ENCODE measurements at regions not wholly inside any gene's neighbourhood (a gene's known extent, or its start where the extent isn't known, plus 50 kb on each side); places are given as distances from the start of the nearest gene placed in this dataset.

DNA sequence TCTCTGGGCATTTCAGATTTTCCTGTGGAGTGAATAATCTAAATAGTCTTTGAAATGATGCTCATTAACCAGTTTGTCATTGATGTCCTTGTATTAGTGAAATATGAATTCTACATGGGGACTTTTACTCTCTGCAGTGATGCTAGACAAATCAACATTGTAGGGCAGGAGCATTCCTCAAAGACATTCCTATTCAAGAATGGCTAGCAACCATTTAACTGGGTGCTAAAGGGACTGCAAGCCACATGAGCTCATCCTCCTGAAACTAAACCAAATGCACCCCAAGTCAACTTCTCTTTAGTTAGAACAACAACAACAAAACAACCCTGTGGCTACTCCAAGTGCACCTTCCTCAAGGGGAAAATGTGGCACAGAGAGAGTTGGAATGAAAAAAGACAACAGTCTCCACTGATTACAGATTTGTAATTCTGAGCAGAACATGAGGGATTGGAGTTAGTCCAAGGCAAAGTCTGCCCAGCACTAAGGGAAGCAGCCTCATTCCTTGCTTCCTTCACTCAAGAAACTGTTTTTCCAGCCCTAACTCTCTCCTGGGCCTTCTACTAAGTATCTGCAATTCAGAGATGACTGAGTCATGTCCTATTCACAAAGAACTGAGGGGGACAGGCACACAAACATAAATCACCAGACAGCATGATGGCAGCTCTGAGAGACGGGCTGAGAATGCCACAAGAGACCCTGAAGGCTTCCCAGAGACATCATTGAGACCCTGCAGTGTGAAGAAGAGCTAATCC lies 82.0 kb upstream of the WWC1 start:
- Histone ChIP-seq H2AK5ac (ENCODE audit: low read length, severe bottlenecking) (no peak overlapping the region), H2BK15ac (ENCODE audit: low read depth, poor library complexity, severe bottlenecking) (no peak overlapping the region), H2BK120ac (ENCODE audit: low read depth, low read length) (no peak overlapping the region), H3K36me3 (ENCODE audit: control insufficient read depth in 1 of 2, insufficient read depth in 2 of 2, low read depth in 1 of 2, low read length in 2 of 2) (peaks cover 0 to 28% of the 10 kb centered on the region in 2 experiments), H3K9ac (ENCODE audit: low read length) (peak overlapping the region; percentile 13), H3K4me2 (ENCODE audit: low read length, poor library complexity, severe bottlenecking) (no peak overlapping the region), H3K79me1 (replicated peaks; ENCODE audit: low read length, poor library complexity, severe bottlenecking) (no peaks in the 10 kb centered on the region), H3K27ac (ENCODE audit: low read length, poor library complexity, severe bottlenecking) (peak overlapping the region; percentile 14), H4K8ac (ENCODE audit: low read length) (no peak overlapping the region), H3K9me3 (ENCODE audit: control insufficient read depth, low read length) (no peaks in the 10 kb centered on the region), H3K4me3 (ENCODE audit: insufficient read depth in 1 of 2, low read depth in 1 of 2, low read length in 2 of 2) (no peak overlapping the region), H3K14ac (ENCODE audit: low read length in 2 of 2) (no peak overlapping the region), H3K4ac (ENCODE audit: low read depth in 1 of 2, low read length in 2 of 2) (no peak overlapping the region), H4K91ac (ENCODE audit: low read length) (no peak overlapping the region), H3K4me1 (ENCODE audit: control insufficient read depth, insufficient read depth, low read depth, low read length) (peaks cover 2% of the 10 kb centered on the region), H2BK5ac (ENCODE audit: low read depth, low read length, poor library complexity, severe bottlenecking) (no peak overlapping the region), H2BK12ac (ENCODE audit: low read length in 2 of 2) (no peak overlapping the region), H3K23ac (ENCODE audit: low read length in 2 of 2) (no peak overlapping the region), H2AFZ (ENCODE audit: low read depth, low read length) (no peak overlapping the region), H3K18ac (ENCODE audit: low read depth in 1 of 2, low read length in 2 of 2) (no peak overlapping the region), H3K27me3 (ENCODE audit: control insufficient read depth in 1 of 2, insufficient read depth in 1 of 2, low read length in 2 of 2) (peaks cover 0 to 6% of the 10 kb centered on the region in 2 experiments)
- 13% methylated on average over 1 of the region's 1 CpG for WGBS
- no peak for DNase-seq

DNA sequence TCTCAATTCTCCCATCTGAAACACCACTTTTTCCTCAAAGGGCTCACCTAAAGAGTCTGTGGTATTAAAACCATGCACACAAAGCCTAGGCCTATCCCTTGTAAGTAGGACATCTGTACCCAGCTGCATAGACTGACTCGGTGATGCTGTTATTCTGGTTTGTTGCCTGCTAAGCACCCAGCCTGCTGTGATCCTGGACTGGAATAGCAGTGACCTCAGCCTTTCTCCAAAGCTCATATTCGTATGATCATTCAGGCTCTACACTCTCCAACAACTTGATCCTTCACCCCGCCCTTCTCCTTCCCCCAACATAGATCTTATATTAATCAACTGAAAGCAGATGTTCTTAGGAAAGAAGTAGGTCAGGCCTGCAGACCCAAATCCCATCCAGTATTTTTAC lies 81.4 kb upstream of the WWC1 start:
- no peak for DNase-seq
- Histone ChIP-seq H3K14ac (ENCODE audit: low read length in 2 of 2) (no peak overlapping the region), H3K4me2 (ENCODE audit: low read length, poor library complexity, severe bottlenecking) (no peak overlapping the region), H2BK12ac (ENCODE audit: low read length in 2 of 2) (no peak overlapping the region), H3K36me3 (ENCODE audit: control insufficient read depth in 1 of 2, insufficient read depth in 2 of 2, low read depth in 1 of 2, low read length in 2 of 2) (peaks cover 0 to 27% of the 10 kb centered on the region in 2 experiments), H3K79me1 (replicated peaks; ENCODE audit: low read length, poor library complexity, severe bottlenecking) (no peaks in the 10 kb centered on the region), H3K9me3 (ENCODE audit: control insufficient read depth, low read length) (no peaks in the 10 kb centered on the region), H2BK15ac (ENCODE audit: low read depth, poor library complexity, severe bottlenecking) (no peak overlapping the region), H4K91ac (ENCODE audit: low read length) (no peak overlapping the region), H3K27ac (ENCODE audit: low read length, poor library complexity, severe bottlenecking) (no peak overlapping the region), H3K4ac (ENCODE audit: low read depth in 1 of 2, low read length in 2 of 2) (no peak overlapping the region), H2BK5ac (ENCODE audit: low read depth, low read length, poor library complexity, severe bottlenecking) (no peak overlapping the region), H3K18ac (ENCODE audit: low read depth in 1 of 2, low read length in 2 of 2) (no peak overlapping the region), H3K4me1 (ENCODE audit: control insufficient read depth, insufficient read depth, low read depth, low read length) (peaks cover 2% of the 10 kb centered on the region), H4K8ac (ENCODE audit: low read length) (no peak overlapping the region), H3K23ac (ENCODE audit: low read length in 2 of 2) (no peak overlapping the region), H3K27me3 (ENCODE audit: control insufficient read depth in 1 of 2, insufficient read depth in 1 of 2, low read length in 2 of 2) (peaks cover 0 to 10% of the 10 kb centered on the region in 2 experiments), H2AK5ac (ENCODE audit: low read length, severe bottlenecking) (no peak overlapping the region), H2BK120ac (ENCODE audit: low read depth, low read length) (no peak overlapping the region), H2AFZ (ENCODE audit: low read depth, low read length) (no peak overlapping the region), H3K4me3 (ENCODE audit: insufficient read depth in 1 of 2, low read depth in 1 of 2, low read length in 2 of 2) (no peak overlapping the region), H3K9ac (ENCODE audit: low read length) (peak overlapping the region; percentile 13)
- 84% methylated on average over 1 of the region's 3 CpGs for WGBS

DNA sequence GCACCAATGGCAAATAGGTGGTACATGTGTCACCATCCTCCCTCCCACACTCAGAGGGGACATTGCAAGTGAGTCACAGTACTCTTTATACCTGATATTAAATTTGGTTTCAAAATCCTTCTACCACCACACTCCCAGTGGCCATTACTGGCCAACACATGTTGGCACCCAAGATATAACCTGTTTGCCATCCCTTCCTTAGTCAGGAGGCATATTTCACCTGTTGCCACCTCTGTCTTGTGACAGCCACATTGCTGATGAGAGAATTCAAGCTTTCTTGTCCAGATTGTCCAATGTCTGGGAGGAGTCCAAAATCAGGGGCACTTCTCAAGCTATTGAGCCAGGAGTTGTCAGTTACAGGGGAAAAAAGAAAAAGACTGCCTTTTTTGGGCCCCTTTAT lies 80.2 kb upstream of the WWC1 start:
- no peak overlapping the region for H4K8ac ChIP-seq (ENCODE audit: low read length)

GRCh38 chr5:168211936-168212335 lies 79.5 kb upstream of the WWC1 start:
- Histone ChIP-seq H3K36me3 (ENCODE audit: control insufficient read depth in 1 of 2, insufficient read depth in 2 of 2, low read depth in 1 of 2, low read length in 2 of 2) (peaks cover 0 to 27% of the 10 kb centered on the region in 2 experiments), H2AK5ac (ENCODE audit: low read length, severe bottlenecking) (no peak overlapping the region), H3K14ac (ENCODE audit: low read length in 2 of 2) (no peak overlapping the region), H2BK12ac (ENCODE audit: low read length in 2 of 2) (no peak overlapping the region), H3K4me2 (ENCODE audit: low read length, poor library complexity, severe bottlenecking) (no peak overlapping the region), H4K91ac (ENCODE audit: low read length) (no peak overlapping the region), H3K79me1 (replicated peaks; ENCODE audit: low read length, poor library complexity, severe bottlenecking) (no peaks in the 10 kb centered on the region), H3K23ac (ENCODE audit: low read length in 2 of 2) (no peak overlapping the region), H2BK5ac (ENCODE audit: low read depth, low read length, poor library complexity, severe bottlenecking) (no peak overlapping the region), H3K4me3 (ENCODE audit: insufficient read depth in 1 of 2, low read depth in 1 of 2, low read length in 2 of 2) (no peak overlapping the region), H3K9ac (ENCODE audit: low read length) (no peak overlapping the region), H3K9me3 (ENCODE audit: control insufficient read depth, low read length) (no peaks in the 10 kb centered on the region), H4K8ac (ENCODE audit: low read length) (no peak overlapping the region), H3K27ac (ENCODE audit: low read length, poor library complexity, severe bottlenecking) (no peak overlapping the region), H3K4me1 (ENCODE audit: control insufficient read depth, insufficient read depth, low read depth, low read length) (peaks cover 2% of the 10 kb centered on the region), H2BK120ac (ENCODE audit: low read depth, low read length) (no peak overlapping the region), H2AFZ (ENCODE audit: low read depth, low read length) (no peak overlapping the region), H3K27me3 (ENCODE audit: control insufficient read depth in 1 of 2, insufficient read depth in 1 of 2, low read length in 2 of 2) (peaks cover 0 to 13% of the 10 kb centered on the region in 2 experiments), H3K18ac (ENCODE audit: low read depth in 1 of 2, low read length in 2 of 2) (no peak overlapping the region), H2BK15ac (ENCODE audit: low read depth, poor library complexity, severe bottlenecking) (no peak overlapping the region), H3K4ac (ENCODE audit: low read depth in 1 of 2, low read length in 2 of 2) (no peak overlapping the region)
- no peak for DNase-seq
- 94% methylated on average over 5 of the region's 6 CpGs for WGBS

More for the DNA sequence above, 80.2 kb upstream of the WWC1 start:
- Histone ChIP-seq H2BK15ac (ENCODE audit: low read depth, poor library complexity, severe bottlenecking) (no peak overlapping the region), H2AK5ac (ENCODE audit: low read length, severe bottlenecking) (no peak overlapping the region), H2AFZ (ENCODE audit: low read depth, low read length) (no peak overlapping the region), H4K91ac (ENCODE audit: low read length) (no peak overlapping the region), H3K23ac (ENCODE audit: low read length in 2 of 2) (no peak overlapping the region), H3K9me3 (ENCODE audit: control insufficient read depth, low read length) (no peaks in the 10 kb centered on the region), H2BK120ac (ENCODE audit: low read depth, low read length) (no peak overlapping the region), H3K4ac (ENCODE audit: low read depth in 1 of 2, low read length in 2 of 2) (no peak overlapping the region), H3K4me2 (ENCODE audit: low read length, poor library complexity, severe bottlenecking) (no peak overlapping the region), H3K27ac (ENCODE audit: low read length, poor library complexity, severe bottlenecking) (no peak overlapping the region), H3K79me1 (replicated peaks; ENCODE audit: low read length, poor library complexity, severe bottlenecking) (no peaks in the 10 kb centered on the region), H2BK12ac (ENCODE audit: low read length in 2 of 2) (no peak overlapping the region), H3K18ac (ENCODE audit: low read depth in 1 of 2, low read length in 2 of 2) (no peak overlapping the region), H3K4me1 (ENCODE audit: control insufficient read depth, insufficient read depth, low read depth, low read length) (peaks cover 2% of the 10 kb centered on the region), H2BK5ac (ENCODE audit: low read depth, low read length, poor library complexity, severe bottlenecking) (no peak overlapping the region), H3K4me3 (ENCODE audit: insufficient read depth in 1 of 2, low read depth in 1 of 2, low read length in 2 of 2) (no peak overlapping the region), H3K14ac (ENCODE audit: low read length in 2 of 2) (peak overlapping the region in 1 of 2 experiments; percentile 37), H3K9ac (ENCODE audit: low read length) (no peak overlapping the region), H3K36me3 (ENCODE audit: control insufficient read depth in 1 of 2, insufficient read depth in 2 of 2, low read depth in 1 of 2, low read length in 2 of 2) (peaks cover 0 to 28% of the 10 kb centered on the region in 2 experiments), H3K27me3 (ENCODE audit: control insufficient read depth in 1 of 2, insufficient read depth in 1 of 2, low read length in 2 of 2) (peaks cover 0 to 10% of the 10 kb centered on the region in 2 experiments)
- DNase-seq = no peak
